ENCODE measurements at regions not wholly inside any gene's neighbourhood (a gene's known extent, or its start where the extent isn't known, plus 50 kb on each side); places are given as distances from the start of the nearest gene placed in this dataset.

DNA sequence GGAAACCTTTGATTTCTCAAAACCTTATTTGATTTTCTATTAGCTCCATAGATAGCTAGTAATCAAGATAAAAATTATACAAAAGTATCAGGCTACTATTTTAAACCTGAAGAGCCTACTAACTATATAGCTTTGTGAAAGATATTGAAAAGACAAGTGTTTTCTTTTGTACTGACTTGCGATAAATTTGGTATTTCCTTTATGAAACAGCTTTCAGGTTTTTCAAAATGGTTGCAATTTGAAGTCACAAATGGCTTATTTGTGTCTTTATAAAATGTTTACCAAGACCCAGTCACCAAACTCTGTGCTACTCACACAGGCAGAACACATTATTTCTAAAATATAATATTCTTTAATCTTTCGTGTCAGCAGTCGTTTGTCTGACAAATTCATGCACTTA, 167.5 kb upstream of the ALCAM start:
- TF ChIP-seq CSRNP3 (CRISPR knock-in tag; IDR thresholded peaks at IDR 0.05) = no peak
- no peak for TF ChIP-seq ISL1 (CRISPR knock-in tag; IDR thresholded peaks at IDR 0.05)
- TF ChIP-seq SNAI2 (CRISPR knock-in tag; IDR thresholded peaks at IDR 0.05) = no peak
- TF ChIP-seq ZC3H10 (CRISPR knock-in tag; IDR thresholded peaks at IDR 0.05) = no peak
- no peak for TF ChIP-seq ZFP3 (CRISPR knock-in tag; IDR thresholded peaks at IDR 0.05)
- TF ChIP-seq RARB (CRISPR knock-in tag; IDR thresholded peaks at IDR 0.05) = no peak
- no peak for TF ChIP-seq ARNTL (CRISPR knock-in tag; IDR thresholded peaks at IDR 0.05; ENCODE audit: borderline replicate concordance, low read depth)
- no peak for TF ChIP-seq ZNF70 (CRISPR knock-in tag; IDR thresholded peaks at IDR 0.05)
- TF ChIP-seq, protein P1, sequence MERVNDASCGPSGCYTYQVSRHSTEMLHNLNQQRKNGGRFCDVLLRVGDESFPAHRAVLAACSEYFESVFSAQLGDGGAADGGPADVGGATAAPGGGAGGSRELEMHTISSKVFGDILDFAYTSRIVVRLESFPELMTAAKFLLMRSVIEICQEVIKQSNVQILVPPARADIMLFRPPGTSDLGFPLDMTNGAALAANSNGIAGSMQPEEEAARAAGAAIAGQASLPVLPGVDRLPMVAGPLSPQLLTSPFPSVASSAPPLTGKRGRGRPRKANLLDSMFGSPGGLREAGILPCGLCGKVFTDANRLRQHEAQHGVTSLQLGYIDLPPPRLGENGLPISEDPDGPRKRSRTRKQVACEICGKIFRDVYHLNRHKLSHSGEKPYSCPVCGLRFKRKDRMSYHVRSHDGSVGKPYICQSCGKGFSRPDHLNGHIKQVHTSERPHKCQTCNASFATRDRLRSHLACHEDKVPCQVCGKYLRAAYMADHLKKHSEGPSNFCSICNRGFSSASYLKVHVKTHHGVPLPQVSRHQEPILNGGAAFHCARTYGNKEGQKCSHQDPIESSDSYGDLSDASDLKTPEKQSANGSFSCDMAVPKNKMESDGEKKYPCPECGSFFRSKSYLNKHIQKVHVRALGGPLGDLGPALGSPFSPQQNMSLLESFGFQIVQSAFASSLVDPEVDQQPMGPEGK (CRISPR knock-in tag; IDR thresholded peaks at IDR 0.05; ENCODE audit: borderline replicate concordance) = no peak
- TF ChIP-seq OSR1 (CRISPR knock-in tag; IDR thresholded peaks at IDR 0.05) = no peak
- TF ChIP-seq ZFP30 (CRISPR knock-in tag; IDR thresholded peaks at IDR 0.05) = no peak
- no peak for TF ChIP-seq TSHZ2 (CRISPR knock-in tag; IDR thresholded peaks at IDR 0.05)
